Stimulated activated CD8-positive, alpha-beta memory T cell treated with anti-CD3 and anti-CD28 coated beads, Interleukin-2, amount 100 ng/mL, for 48 hours (primary cell): ENCODE measurements at regions not wholly inside any gene's neighbourhood (a gene's known extent, or its start where the extent isn't known, plus 50 kb on each side); places are given as distances from the start of the nearest gene placed in this dataset.

Experiments
- DNase-seq, 2 donors: peaks; one replicate each; pipeline ENCODE4 v3.0.0-alpha.2; 2020; ENCODE audit warnings: low read depth in 2 of 2

- DNase-seq = no peak
Measured at GRCh38 chr1:30038134-30039025, 685.0 kb downstream of the MATN1 start.

DNA sequence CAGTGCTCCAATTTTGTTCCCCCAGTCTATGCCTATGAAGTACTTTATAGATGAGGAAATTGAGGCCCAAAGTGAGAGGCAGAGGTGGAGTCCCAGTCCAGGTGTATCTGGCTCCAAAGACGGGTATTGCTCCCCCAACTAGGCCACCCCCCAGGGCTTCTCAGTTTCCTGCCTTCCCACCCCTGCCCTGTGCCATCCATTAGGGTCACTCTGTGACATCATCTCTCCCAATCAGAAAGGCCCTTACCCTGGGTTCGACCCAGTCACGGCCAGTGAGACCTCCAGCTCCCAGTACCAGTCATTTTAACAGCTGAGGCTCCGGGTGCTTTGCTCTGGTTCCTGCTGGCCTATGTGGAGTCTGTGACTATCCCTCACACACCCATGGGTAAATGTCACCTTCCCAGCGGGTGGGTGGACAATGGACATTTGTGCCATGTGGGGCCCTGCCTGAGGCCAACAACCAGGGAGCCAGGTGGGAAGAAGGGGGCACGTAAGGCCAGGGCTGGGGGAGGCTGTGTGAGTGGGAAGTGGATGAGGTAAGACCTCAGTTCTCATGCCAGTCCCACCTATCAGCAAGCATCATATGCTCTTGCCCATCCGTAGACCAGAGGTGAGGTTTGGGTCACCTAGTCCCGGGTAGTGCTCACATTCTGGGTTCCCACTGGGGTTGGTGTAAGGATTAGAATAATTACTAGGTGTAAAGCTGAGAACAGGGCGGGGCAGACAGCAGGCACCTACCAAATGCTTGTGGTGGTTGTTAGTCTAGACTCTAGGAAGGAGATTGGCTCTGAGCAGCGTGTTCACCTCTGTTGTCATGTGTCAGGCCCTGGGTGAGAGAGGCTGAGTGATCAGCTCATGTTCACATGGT, 685.9 kb downstream of the MATN1 start:
- DNase-seq = no peak

DNA sequence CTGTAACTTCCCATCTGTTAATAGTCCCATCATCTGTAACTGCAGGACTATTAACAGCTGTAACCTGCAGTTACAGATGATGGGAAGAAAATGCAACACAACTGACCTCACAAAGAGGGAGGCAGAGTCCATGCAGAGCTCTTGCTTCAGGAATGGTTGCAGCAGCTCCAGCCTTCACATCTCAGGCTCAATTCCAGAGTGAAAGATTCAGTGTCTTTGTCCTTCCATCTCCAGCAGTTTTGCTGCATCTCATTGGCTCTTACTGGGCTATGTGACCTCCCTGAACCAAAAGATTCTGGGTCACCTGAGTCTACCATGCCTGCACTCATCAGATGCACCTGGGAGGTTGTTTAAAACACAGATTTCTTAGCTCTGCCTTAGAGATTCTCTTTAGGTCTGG, 686.7 kb downstream of the MATN1 start:
- no peak for DNase-seq

DNA sequence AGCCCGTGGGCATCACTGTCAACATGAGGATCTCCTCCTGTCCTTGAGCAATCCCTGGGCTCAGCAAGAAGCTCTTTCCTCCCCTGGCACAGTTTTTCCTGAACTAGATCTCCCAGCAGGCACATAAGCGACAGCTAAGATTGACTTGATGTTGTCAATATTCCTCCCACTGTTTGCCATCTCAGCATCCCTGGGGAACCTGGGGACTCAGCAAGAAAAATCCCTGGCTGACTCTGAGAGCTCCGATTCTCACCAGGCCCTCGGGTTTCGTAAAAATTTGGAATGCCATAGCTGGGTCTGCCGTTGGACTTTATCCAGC, 687.2 kb downstream of the MATN1 start:
- DNase-seq = no peak

GRCh38 chr1:30035522-30036228, 687.7 kb downstream of the MATN1 start:
- no peak for DNase-seq

GRCh38 chr1:30034627-30035521, 688.5 kb downstream of the MATN1 start:
- DNase-seq = no peak

DNA sequence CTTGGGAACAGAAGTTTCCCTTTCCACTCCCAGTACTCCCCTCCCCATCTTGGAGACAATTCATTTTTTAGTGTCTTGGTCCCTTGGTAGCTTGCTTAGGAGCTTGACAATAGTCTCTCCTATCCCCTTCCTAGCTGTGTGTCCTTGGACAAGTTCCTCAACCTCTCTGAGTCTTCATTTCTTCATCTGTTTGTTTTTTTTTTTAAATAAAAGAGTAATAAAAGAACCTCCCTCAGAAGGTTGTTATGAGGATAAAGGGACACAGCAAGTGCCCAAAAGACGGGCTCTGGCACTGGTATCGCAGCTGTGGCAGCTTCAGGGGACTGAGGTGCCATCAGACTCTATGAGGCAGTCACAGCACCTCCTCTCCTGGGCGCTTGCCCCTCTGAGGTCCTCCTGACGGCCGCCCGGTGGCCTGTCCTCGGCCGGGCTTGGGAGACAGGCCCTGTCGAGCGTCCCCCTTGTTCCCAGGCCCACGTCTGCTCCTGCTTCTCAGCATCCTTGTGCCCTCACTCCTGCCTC, 689.2 kb downstream of the MATN1 start:
- no peak for DNase-seq

DNA sequence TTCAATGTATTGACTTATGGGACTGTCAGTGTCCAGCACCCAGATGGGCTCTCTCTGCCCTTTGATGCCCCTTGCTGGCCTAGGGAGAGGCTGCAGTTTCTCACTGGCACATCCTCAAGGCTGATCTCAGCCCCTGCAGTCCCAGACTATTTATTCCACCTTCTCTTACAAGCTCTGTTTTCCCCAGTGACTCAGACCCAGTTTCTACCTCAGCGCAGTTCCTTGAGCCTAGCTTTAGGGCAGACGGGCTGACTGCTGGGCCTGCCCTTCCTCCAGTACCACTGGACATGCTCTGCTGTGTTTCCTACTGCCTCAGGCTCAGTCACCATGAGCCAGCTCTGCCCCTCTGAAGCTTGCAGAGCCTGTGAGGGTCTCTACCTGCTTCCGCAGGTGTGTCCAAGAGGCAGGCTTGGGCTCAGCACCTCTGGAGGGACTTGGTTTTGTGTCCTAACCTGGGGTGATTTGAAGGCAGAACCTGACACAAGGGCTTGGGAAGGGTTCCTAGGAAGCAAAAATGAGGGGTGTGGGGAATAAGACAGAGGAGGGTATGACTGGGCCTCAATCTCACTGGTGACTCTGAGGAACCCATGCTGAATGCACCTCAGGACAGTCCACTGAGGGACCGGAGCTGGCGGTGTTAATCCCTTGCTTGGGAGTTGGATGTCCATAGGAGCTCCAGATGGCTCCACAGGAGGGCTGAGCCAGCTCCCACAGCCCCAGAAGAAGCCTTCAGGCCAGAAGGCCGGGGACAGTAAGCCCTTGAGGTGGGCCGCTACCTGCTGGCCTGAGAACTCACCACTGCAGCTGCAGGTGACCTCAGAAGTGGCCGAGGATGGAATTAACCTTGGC, 689.9 kb downstream of the MATN1 start:
- no peak for DNase-seq

DNA sequence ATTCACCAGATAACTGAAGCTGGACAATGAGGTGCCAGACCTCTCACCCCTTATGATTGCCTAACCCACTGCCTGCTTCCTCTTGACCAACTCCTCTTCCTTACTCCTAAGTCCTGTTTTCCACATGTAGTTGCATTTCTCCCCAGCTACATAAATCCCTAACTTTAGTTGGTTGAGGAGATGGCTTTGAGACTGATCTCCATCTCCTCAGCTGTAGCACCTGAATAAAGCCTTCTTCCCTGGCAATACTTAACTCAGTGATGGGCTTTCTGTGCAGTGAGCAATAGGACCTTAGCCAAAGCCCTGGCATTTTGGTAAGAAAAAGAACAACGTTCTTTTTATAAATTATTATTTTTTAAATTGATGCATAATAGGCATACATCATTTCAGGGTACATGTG, 691.1 kb downstream of the MATN1 start:
- DNase-seq = no peak

- no peak for DNase-seq
Measured at GRCh38 chr1:30029677-30030076, 693.7 kb downstream of the MATN1 start.

DNA sequence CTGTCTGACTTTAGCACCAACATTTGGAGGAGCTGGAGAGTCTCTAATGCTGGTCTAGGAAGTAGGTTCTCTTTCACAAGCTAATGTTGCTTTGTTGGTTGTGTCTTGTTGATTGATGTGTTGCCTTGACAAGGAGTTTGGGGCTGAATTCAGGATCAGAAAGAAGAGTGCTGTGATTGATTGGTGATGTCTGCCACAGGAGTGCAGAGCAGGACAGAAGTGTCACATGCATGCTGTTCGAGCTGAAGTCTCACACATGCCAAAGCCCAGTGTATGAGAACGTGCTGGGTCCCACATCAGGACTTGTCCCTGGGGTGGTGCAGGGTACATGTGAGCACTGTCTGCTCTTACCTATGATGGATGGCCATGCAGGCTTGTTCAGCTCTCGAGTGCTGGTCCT, 694.4 kb downstream of the MATN1 start:
- no peak for DNase-seq

GRCh38 chr1:30028283-30028682, 695.1 kb downstream of the MATN1 start:
- no peak for DNase-seq

DNA sequence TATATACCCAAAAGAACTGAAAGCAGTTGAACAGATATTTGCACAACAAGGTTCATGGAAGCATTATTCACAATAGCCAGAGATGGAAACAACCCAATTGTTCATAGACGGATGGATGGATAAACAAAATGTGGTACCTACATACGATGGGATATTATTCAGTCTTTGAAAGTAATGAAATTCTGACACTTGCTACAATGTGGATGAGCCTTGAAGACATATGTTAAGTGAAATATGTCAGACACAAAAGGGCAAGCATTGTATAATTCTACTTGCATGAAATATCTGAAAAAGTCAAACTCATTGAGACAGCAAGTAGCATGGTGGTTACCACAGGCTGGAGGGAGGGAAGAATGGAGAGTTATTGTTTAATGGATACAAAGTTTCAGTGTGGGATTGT, 696.1 kb downstream of the MATN1 start:
- no peak for DNase-seq

DNA sequence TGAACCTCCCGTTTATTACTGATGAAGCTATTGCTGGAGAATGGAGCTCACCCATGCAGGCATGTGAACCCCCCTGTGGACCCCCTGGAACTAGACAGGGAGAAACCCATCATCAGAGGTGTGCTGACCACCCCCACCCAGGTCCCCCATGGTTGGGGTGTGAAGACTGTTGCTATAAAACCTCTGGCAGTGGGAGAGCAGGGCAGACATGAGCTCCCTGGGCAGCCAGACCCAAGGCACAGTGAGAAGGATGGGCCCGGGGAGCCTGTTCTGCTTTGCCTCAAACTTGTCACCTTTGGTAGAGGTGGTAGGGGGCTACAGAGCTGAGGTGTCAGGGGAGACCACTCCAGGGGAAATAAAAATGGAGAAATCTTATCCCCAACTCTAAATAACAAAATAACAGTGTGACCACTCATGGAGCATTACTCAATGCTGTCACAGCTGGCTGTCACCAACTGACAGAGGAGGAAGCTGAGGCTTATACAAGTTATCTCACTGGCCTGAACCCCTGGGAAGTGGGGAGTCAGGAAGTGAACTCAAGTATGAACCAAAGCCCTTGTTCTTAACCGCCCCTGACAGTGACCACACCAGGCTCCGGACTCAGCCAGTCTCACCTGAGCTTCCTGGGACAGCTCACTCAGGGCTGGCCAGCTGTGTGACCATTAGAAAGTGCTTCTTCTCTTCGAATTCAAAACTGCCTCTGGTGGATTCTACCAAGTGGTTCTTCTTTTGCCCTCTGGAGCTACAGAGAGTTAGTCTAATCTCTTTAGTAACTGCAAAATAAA, 698.8 kb downstream of the MATN1 start:
- DNase-seq = no peak

- no peak for DNase-seq
Measured at GRCh38 chr1:30023339-30024022, 699.9 kb downstream of the MATN1 start.

- no peak for DNase-seq
Measured at GRCh38 chr1:30014031-30014430, 709.4 kb downstream of the MATN1 start.

- no peak for DNase-seq
Measured at GRCh38 chr1:30012455-30013440, 710.6 kb downstream of the MATN1 start.

DNA sequence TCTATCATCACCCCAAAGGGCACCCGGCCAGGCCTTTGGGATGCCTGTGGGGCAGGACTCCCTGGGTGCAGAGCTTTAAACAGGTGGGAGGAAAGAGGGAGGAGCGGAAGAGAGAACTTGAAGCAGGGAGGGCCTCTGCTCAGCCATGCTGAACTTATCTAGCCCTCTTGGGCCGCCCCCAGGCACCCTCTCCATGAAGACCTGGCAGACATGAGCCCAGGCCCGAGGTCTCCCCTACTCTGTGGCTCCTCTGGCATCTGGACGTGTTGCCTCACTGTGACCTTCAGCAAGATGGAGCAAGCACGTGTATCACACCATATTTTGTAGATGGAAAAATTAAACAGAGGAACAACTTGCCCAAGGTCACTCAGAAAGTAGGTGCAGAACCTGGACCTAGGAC, 711.4 kb downstream of the MATN1 start:
- DNase-seq = no peak
